IMR-90 (cell line): ENCODE measurements at regions not wholly inside any gene's neighbourhood (a gene's known extent, or its start where the extent isn't known, plus 50 kb on each side); places are given as distances from the start of the nearest gene placed in this dataset.

ENCODE experiments used
- FOS ChIP-seq: fragments of 150-350 bp; IDR thresholded peaks from 2 replicates; pipeline ENCODE4 v1.6.1; 2016; ENCODE audit warnings: low read depth, low read length
- RAD21 ChIP-seq: IDR thresholded peaks from 2 replicates; pipeline ENCODE4 v1.6.1; 2012; ENCODE audit warnings: low read length, improper control_type of control experiment
- SMC3 ChIP-seq: fragments of 150-350 bp; IDR thresholded peaks from 2 replicates; pipeline ENCODE4 v1.6.1; 2016; ENCODE audit warnings: low read depth, mild to moderate bottlenecking, antibody characterized with exemption, low read length, moderate library complexity
- TF ChIP-seq, protein P1 (sequence below): conservative IDR thresholded peaks from 2 replicates; pipeline ENCODE4 v1.5.1; 2012; ENCODE audit warnings: mild to moderate bottlenecking, low read depth, low read length, improper control_type of control experiment

DNA sequence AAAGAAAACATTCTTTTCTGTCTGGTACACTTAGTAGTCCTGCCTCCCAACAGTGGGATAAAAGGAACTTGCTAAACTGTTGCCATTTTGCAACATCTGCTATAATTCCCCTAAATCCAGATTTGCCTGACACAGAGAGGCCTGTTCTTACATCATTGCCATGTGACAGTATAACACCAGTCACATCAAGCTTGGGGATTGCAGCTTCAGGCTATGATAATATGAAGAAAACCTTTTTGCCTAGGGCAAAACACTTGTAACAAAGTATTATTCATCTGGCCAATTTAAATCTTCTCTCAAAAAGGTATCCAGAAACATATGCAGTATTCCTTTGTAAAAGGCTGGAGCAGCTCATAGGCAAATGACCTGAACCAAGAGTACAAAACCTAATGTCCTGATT, 80.9 kb upstream of the OTX2 start:
- TF ChIP-seq, protein P1, sequence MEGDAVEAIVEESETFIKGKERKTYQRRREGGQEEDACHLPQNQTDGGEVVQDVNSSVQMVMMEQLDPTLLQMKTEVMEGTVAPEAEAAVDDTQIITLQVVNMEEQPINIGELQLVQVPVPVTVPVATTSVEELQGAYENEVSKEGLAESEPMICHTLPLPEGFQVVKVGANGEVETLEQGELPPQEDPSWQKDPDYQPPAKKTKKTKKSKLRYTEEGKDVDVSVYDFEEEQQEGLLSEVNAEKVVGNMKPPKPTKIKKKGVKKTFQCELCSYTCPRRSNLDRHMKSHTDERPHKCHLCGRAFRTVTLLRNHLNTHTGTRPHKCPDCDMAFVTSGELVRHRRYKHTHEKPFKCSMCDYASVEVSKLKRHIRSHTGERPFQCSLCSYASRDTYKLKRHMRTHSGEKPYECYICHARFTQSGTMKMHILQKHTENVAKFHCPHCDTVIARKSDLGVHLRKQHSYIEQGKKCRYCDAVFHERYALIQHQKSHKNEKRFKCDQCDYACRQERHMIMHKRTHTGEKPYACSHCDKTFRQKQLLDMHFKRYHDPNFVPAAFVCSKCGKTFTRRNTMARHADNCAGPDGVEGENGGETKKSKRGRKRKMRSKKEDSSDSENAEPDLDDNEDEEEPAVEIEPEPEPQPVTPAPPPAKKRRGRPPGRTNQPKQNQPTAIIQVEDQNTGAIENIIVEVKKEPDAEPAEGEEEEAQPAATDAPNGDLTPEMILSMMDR: no peak
- TF ChIP-seq SMC3: no peak
- no peak for TF ChIP-seq FOS
- no peak for TF ChIP-seq RAD21
